SK-N-MC (cell line): ENCODE measurements at regions not wholly inside any gene's neighbourhood (a gene's known extent, or its start where the extent isn't known, plus 50 kb on each side); places are given as distances from the start of the nearest gene placed in this dataset.

Source experiments
- EZH2 ChIP-seq: fragments of 200-600 bp; sonication (generic); IDR thresholded peaks from one replicate; pipeline ENCODE4 v1.6.1; 2017; ENCODE audit warnings: antibody characterized with exemption
- FOXP2 ChIP-seq: optimal IDR thresholded peaks from 2 replicates; pipeline ENCODE3; 2011; ENCODE audit warnings: mild to moderate bottlenecking, moderate library complexity; ENCODE audit not compliant: insufficient read depth; ENCODE audit errors: extremely low read length, control extremely low read depth
- POLR2AphosphoS5 ChIP-seq: IDR thresholded peaks from 2 replicates; pipeline ENCODE4 v1.6.1; 2012; ENCODE audit warnings: mild to moderate bottlenecking, low read depth, low read length, borderline replicate concordance

DNA sequence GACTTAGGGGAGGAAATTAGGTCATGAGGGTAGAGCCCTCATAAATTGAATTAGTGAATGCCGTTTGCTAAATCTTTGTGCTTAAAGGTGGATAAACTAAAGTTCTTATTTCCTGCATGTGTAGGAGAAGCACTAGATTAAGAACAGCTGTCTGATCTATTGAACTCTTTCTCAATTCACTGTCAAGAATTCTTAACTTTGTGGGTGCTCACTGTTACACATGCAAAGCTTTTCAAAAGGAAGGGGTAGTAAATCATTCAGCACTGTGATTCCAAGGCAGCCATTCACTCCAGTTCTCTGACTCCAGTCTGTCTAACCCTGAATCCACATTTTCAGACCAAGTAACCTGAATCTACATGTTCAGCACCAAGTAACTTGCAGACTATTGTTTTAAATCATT lies 1520.1 kb downstream of the PCDH18 start:
- TF ChIP-seq EZH2, result no peak
- no peak for TF ChIP-seq POLR2AphosphoS5
- no peak for TF ChIP-seq FOXP2
